ENCODE measurements at regions not wholly inside any gene's neighbourhood (a gene's known extent, or its start where the extent isn't known, plus 50 kb on each side); places are given as distances from the start of the nearest gene placed in this dataset.

DNA sequence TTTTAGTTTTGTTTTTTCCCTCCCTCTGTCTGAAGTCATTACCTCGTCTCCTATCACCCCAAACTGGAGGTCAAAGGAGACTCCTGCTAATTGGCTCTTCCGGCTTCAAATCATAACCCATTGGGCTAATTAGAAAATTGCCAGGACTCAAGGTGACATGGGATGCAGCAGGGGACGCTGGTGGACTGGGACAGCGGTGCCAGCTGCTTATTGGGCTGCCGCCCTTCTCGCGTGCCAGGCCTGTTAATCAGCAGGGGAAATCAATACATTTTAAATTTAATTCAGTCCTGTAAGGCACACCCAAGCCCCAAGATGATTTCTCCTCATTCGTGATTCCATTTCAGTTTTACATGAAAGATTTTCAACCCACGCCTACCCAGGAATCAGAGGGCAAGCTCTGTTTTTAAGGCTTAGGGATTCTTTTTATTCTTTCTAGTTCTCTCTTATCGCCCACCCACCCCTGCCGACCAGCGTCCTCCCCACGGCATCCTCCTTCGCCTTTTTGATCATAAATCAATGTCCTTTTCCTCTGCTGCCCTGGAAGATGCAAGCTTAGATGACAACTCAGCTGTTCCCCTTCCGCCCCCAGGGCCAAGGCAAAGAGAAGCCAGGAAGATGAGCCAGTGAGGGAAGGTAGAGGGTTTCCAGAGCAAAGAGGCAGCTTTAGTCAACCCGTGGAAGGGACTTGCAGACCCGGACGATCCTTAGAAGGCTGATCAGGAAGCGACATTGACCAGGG, 329.6 kb downstream of the UACA start:
- intact Hi-C loops (cut with DNase I) = no loop called here
- WGBS = 79% methylated on average over 19 of the region's 19 CpGs
- TF ChIP-seq, protein P1, sequence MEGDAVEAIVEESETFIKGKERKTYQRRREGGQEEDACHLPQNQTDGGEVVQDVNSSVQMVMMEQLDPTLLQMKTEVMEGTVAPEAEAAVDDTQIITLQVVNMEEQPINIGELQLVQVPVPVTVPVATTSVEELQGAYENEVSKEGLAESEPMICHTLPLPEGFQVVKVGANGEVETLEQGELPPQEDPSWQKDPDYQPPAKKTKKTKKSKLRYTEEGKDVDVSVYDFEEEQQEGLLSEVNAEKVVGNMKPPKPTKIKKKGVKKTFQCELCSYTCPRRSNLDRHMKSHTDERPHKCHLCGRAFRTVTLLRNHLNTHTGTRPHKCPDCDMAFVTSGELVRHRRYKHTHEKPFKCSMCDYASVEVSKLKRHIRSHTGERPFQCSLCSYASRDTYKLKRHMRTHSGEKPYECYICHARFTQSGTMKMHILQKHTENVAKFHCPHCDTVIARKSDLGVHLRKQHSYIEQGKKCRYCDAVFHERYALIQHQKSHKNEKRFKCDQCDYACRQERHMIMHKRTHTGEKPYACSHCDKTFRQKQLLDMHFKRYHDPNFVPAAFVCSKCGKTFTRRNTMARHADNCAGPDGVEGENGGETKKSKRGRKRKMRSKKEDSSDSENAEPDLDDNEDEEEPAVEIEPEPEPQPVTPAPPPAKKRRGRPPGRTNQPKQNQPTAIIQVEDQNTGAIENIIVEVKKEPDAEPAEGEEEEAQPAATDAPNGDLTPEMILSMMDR (IDR thresholded peaks at IDR 0.05) = no peak
- TF ChIP-seq POLR2AphosphoS5 (IDR thresholded peaks at IDR 0.05) (no peak), POLR2A (IDR thresholded peaks at IDR 0.05) (no peak)
- Histone ChIP-seq H3K9me3 (no peaks in the 10 kb centered on the region), H3K27ac (no peak overlapping the region), H3K27me3 (replicated peaks; ENCODE audit: insufficient read depth) (no peaks in the 10 kb centered on the region), H3K4me1 (replicated peaks) (no peaks in the 10 kb centered on the region), H3K4me3 (no peak overlapping the region), H3K36me3 (no peaks in the 10 kb centered on the region)
- no peak for DNase-seq (ENCODE audit: low spot score)

GRCh38 chr15:70432924-70433495, 330.3 kb downstream of the UACA start:
- no peak overlapping the region for H3K4me3 ChIP-seq
- no peak for DNase-seq (ENCODE audit: low spot score)

GRCh38 chr15:70431854-70432253, 331.5 kb downstream of the UACA start:
- intact Hi-C loops (cut with DNase I) = no loop called here
- no peaks in the 10 kb centered on the region for H3K36me3 ChIP-seq

More at GRCh38 chr15:70432924-70433495, 330.3 kb downstream of the UACA start:
- Histone ChIP-seq H3K9me3 (no peaks in the 10 kb centered on the region), H3K27ac (no peak overlapping the region), H3K27me3 (replicated peaks; ENCODE audit: insufficient read depth) (no peaks in the 10 kb centered on the region), H3K4me1 (replicated peaks) (no peaks in the 10 kb centered on the region), H3K36me3 (no peaks in the 10 kb centered on the region)
- intact Hi-C loops (cut with DNase I) = no loop called here
- 82% methylated on average over 8 of the region's 8 CpGs for WGBS
- TF ChIP-seq, protein P1 (IDR thresholded peaks at IDR 0.05) = no peak
- TF ChIP-seq POLR2AphosphoS5 (IDR thresholded peaks at IDR 0.05) (no peak), POLR2A (IDR thresholded peaks at IDR 0.05) (no peak)

GRCh38 chr15:70430069-70430468, 332.4 kb upstream of the TLE3 start:
- H3K36me3 ChIP-seq = no peaks in the 10 kb centered on the region
- H3K9me3 ChIP-seq = no peaks in the 10 kb centered on the region
- WGBS = 82% methylated on average over 1 of the region's 1 CpG
- H3K4me1 ChIP-seq (replicated peaks) = no peaks in the 10 kb centered on the region
- H3K27ac ChIP-seq = no peak overlapping the region
- no peak overlapping the region for H3K4me3 ChIP-seq
- intact Hi-C loops (cut with DNase I) = no loop called here
- DNase-seq (ENCODE audit: low spot score) = no peak
- H3K27me3 ChIP-seq (replicated peaks; ENCODE audit: insufficient read depth) = no peaks in the 10 kb centered on the region
- TF ChIP-seq, protein P1 (IDR thresholded peaks at IDR 0.05) = no peak
- TF ChIP-seq POLR2A (IDR thresholded peaks at IDR 0.05) = no peak
- no peak for TF ChIP-seq POLR2AphosphoS5 (IDR thresholded peaks at IDR 0.05)

More at GRCh38 chr15:70431854-70432253, 331.5 kb downstream of the UACA start:
- Histone ChIP-seq H3K27me3 (replicated peaks; ENCODE audit: insufficient read depth) (no peaks in the 10 kb centered on the region), H3K9me3 (no peaks in the 10 kb centered on the region), H3K4me1 (replicated peaks) (no peaks in the 10 kb centered on the region), H3K27ac (no peak overlapping the region), H3K4me3 (no peak overlapping the region)
- 100% methylated on average over 4 of the region's 4 CpGs for WGBS
- TF ChIP-seq POLR2A (IDR thresholded peaks at IDR 0.05) (no peak), POLR2AphosphoS5 (IDR thresholded peaks at IDR 0.05) (no peak)
- TF ChIP-seq, protein P1 (IDR thresholded peaks at IDR 0.05) = no peak
- DNase-seq (ENCODE audit: low spot score) = no peak

Data from prostate gland (tissue), 2 donors.